ENCODE measurements at regions not wholly inside any gene's neighbourhood (a gene's known extent, or its start where the extent isn't known, plus 50 kb on each side); places are given as distances from the start of the nearest gene placed in this dataset.

GRCh38 chr6:4380881-4381281, 245.5 kb upstream of the ECI2 start:
- DNase-seq, result no peak
- Histone ChIP-seq H3K4me1 (peaks cover 0 to 2% (median 0%) of the 10 kb centered on the region in 4 donors), H3K27ac (no peak overlapping the region), H3K36me3 (no peaks in the 10 kb centered on the region), H3K4me3 (no peak overlapping the region), H3K27me3 (no peaks in the 10 kb centered on the region), H3K9me3 (peaks cover 4 to 27% (median 21%) of the 10 kb centered on the region in 4 donors)
- no peak for TF ChIP-seq EP300 (IDR thresholded peaks at IDR 0.05)
- no peak for TF ChIP-seq POLR2AphosphoS5 (IDR thresholded peaks at IDR 0.05)
- TF ChIP-seq POLR2A (IDR thresholded peaks at IDR 0.05), result no peak
- no peak for TF ChIP-seq CTCF (IDR thresholded peaks at IDR 0.05)
- 50 to 55% methylated on average over 7 of the region's 7 CpGs for WGBS, 2 donors
- ATAC-seq (ENCODE audit: low FRiP score in 2 of 2), result no peak

GRCh38 chr6:4379958-4380357, 244.6 kb upstream of the ECI2 start:
- TF ChIP-seq CTCF (IDR thresholded peaks at IDR 0.05) (no peak), POLR2A (IDR thresholded peaks at IDR 0.05) (no peak), POLR2AphosphoS5 (IDR thresholded peaks at IDR 0.05) (no peak), EP300 (IDR thresholded peaks at IDR 0.05) (no peak)
- Histone ChIP-seq H3K36me3 (no peaks in the 10 kb centered on the region), H3K4me3 (no peak overlapping the region), H3K27ac (no peak overlapping the region), H3K4me1 (peaks cover 0 to 2% (median 0%) of the 10 kb centered on the region in 4 donors), H3K9me3 (peaks cover 4 to 20% (median 17%) of the 10 kb centered on the region in 4 donors), H3K27me3 (no peaks in the 10 kb centered on the region)
- WGBS, 2 donors, result 83 to 84% methylated on average over 4 of the region's 4 CpGs
- DNase-seq, result no peak
- ATAC-seq (ENCODE audit: low FRiP score in 2 of 2), result no peak

GRCh38 chr6:4378319-4378996, 243.1 kb upstream of the ECI2 start:
- Histone ChIP-seq H3K27me3 (no peaks in the 10 kb centered on the region), H3K36me3 (no peaks in the 10 kb centered on the region), H3K4me3 (no peak overlapping the region), H3K4me1 (peaks cover 0 to 2% (median 0%) of the 10 kb centered on the region in 4 donors), H3K9me3 (peaks cover 0 to 8% (median 3%) of the 10 kb centered on the region in 4 donors), H3K27ac (no peak overlapping the region)
- TF ChIP-seq CTCF (IDR thresholded peaks at IDR 0.05) (no peak), POLR2AphosphoS5 (IDR thresholded peaks at IDR 0.05) (no peak)
- ATAC-seq (ENCODE audit: low FRiP score in 2 of 2) (no peak), DNase-seq (no peak)
- WGBS, 2 donors, result 78 to 92% methylated on average over 9 to 12 of the region's 12 CpGs

- TF ChIP-seq EP300 (IDR thresholded peaks at IDR 0.05) (no peak), POLR2A (IDR thresholded peaks at IDR 0.05) (no peak), CTCF (IDR thresholded peaks at IDR 0.05) (no peak), POLR2AphosphoS5 (IDR thresholded peaks at IDR 0.05) (no peak)
- Histone ChIP-seq H3K36me3 (no peaks in the 10 kb centered on the region), H3K4me3 (no peak overlapping the region), H3K27ac (no peak overlapping the region), H3K9me3 (peaks cover 0 to 4% (median 0%) of the 10 kb centered on the region in 4 donors), H3K4me1 (peaks cover 0 to 2% (median 0%) of the 10 kb centered on the region in 4 donors), H3K27me3 (no peaks in the 10 kb centered on the region)
- 48 to 55% methylated on average over 3 of the region's 3 CpGs for WGBS, 2 donors
- no peak for DNase-seq
- ATAC-seq (ENCODE audit: low FRiP score in 2 of 2), result no peak
Measured at GRCh38 chr6:4377603-4378002, 242.2 kb upstream of the ECI2 start.

GRCh38 chr6:4374216-4374615, 238.8 kb upstream of the ECI2 start:
- TF ChIP-seq POLR2A (IDR thresholded peaks at IDR 0.05) (no peak), POLR2AphosphoS5 (IDR thresholded peaks at IDR 0.05) (no peak), EP300 (IDR thresholded peaks at IDR 0.05) (no peak), CTCF (IDR thresholded peaks at IDR 0.05) (no peak)
- DNase-seq (peak in 1 of 2 donors; percentile 29), ATAC-seq (ENCODE audit: low FRiP score in 2 of 2) (no peak)
- Histone ChIP-seq H3K4me1 (no peaks in the 10 kb centered on the region), H3K27ac (no peak overlapping the region), H3K27me3 (no peaks in the 10 kb centered on the region), H3K36me3 (no peaks in the 10 kb centered on the region), H3K9me3 (no peaks in the 10 kb centered on the region), H3K4me3 (no peak overlapping the region)
- WGBS, 2 donors, result 88% methylated on average over 2 to 7 of the region's 7 CpGs
